HepG2 (cell line): ENCODE measurements at regions not wholly inside any gene's neighbourhood (a gene's known extent, or its start where the extent isn't known, plus 50 kb on each side); places are given as distances from the start of the nearest gene placed in this dataset.

Experiments used
- ATAC-seq: fragments of 200-7000 bp; cut with Tn5 transposase; 3 replicates; pipeline ENCODE4 v1.9.1; 2020; ENCODE audit warnings: mild to moderate bottlenecking, moderate library complexity
- BruUV-seq: library from RNA; stranded (reverse); fragments of 400-500 nt; replicated peaks from 2 replicates; lab custom pipeline; 2021; lab: Mats Ljungman, UMichigan
- CTCF ChIA-PET: fragments of 300-600 bp; formaldehyde crosslinking; extraction: SDS; loops from one replicate; lab custom pipeline; 2021; ENCODE audit warnings: low total read pairs, inconsistent platforms, low intra/inter-chr PET ratio; lab: Yijun Ruan, JAX
- POLR2A ChIA-PET: fragments of 350-600 bp; sonication (Branson Sonifier 250); formaldehyde crosslinking; loops from one replicate; lab custom pipeline; 2020; ENCODE audit warnings: antibody characterized with exemption, inconsistent platforms; lab: Yijun Ruan, JAX
- DNase-seq: peaks from one replicate; pipeline ENCODE4 v3.0.0-alpha.2; 2015; ENCODE audit warnings: low spot score
- FAIRE-seq: peaks from 3 replicates; lab custom pipeline; 2011; peaks lifted over from hg19 to GRCh38; lab: Jason Lieb, UNC
- H2AFZ ChIP-seq: one replicate; pipeline ENCODE4 v1.6.1; 2011; ENCODE audit warnings: low read length, inconsistent platforms
- H3K27ac ChIP-seq: fragments of 300-600 bp; 3 replicates; pipeline ENCODE4 v1.8.0; 2011; ENCODE audit warnings: mixed run types, mild to moderate bottlenecking, mixed read lengths, low read length, inconsistent platforms; ENCODE audit not compliant: insufficient read depth; ENCODE audit errors: extremely low read length
- H3K27me3 ChIP-seq, 2 experiments: fragments of 200-600 bp in 1 of 2; 2 replicates in 1 of 2; 3 replicates in 1 of 2; pipeline versions ENCODE4 v1.6.0 to v1.8.0; 2011; ENCODE audit warnings: low read length in 2 of 2, mild to moderate bottlenecking in 2 of 2, moderate library complexity in 2 of 2, inconsistent platforms in 1 of 2; ENCODE audit not compliant: insufficient read depth in 2 of 2, control insufficient read depth in 1 of 2
- H3K36me3 ChIP-seq, 2 experiments: fragments of 200-600 bp in 1 of 2; replicated peaks in 1 of 2; 2 replicates in 1 of 2; 3 replicates in 1 of 2; pipeline versions ENCODE4 v1.5.1 to v1.8.0; 2011; ENCODE audit warnings: low read length in 2 of 2, inconsistent platforms in 1 of 2; ENCODE audit not compliant: insufficient read depth in 2 of 2, control insufficient read depth in 1 of 2
- H3K4me1 ChIP-seq: 2 replicates; pipeline ENCODE4 v1.5.1; 2012; ENCODE audit warnings: low read length, inconsistent platforms; ENCODE audit not compliant: insufficient read depth
- H3K4me2 ChIP-seq: 2 replicates; pipeline ENCODE4 v1.6.0; 2011; ENCODE audit warnings: low read depth, low read length, inconsistent platforms
- H3K4me3 ChIP-seq, 3 experiments: fragments of 200-600 bp in 1 of 3; sonication (generic), shearing (Covaris generic) in 1 of 3; replicated peaks in 1 of 3; 2 replicates each; pipeline ENCODE4 v1.5.1; 2011 to 2016; ENCODE audit warnings: low read length in 3 of 3, inconsistent platforms in 2 of 3, low read depth in 2 of 3, mild to moderate bottlenecking in 2 of 3, control low read depth in 1 of 3, mixed read lengths in 1 of 3; ENCODE audit not compliant: insufficient read depth in 1 of 3
- H3K79me2 ChIP-seq: one replicate; pipeline ENCODE4 v1.6.1; 2011; ENCODE audit warnings: low read length, inconsistent platforms; ENCODE audit not compliant: insufficient read depth
- H3K9ac ChIP-seq: 2 replicates; pipeline ENCODE4 v1.6.0; 2011; ENCODE audit warnings: mild to moderate bottlenecking, low read depth, low read length, inconsistent platforms; ENCODE audit not compliant: insufficient read depth
- H3K9me3 ChIP-seq: 2 replicates; pipeline ENCODE4 v1.5.1; 2012; ENCODE audit warnings: mild to moderate bottlenecking, low read length
- H4K20me1 ChIP-seq: 2 replicates; pipeline ENCODE4 v1.6.0; 2011; ENCODE audit warnings: inconsistent platforms, mild to moderate bottlenecking, low read length, moderate library complexity; ENCODE audit not compliant: insufficient read depth
- AFF4 ChIP-seq: sonication (generic); formaldehyde crosslinking; IDR thresholded peaks from 2 replicates; pipeline ENCODE4 v1.4.0; 2020; ENCODE audit warnings: missing genetic modification reagents
- FOXA3 ChIP-seq: IDR thresholded peaks from 2 replicates; pipeline ENCODE4 v1.6.1; 2016; ENCODE audit warnings: missing genetic modification reagents, missing compliant biosample characterization
- NR1H2 ChIP-seq: sonication (generic); formaldehyde crosslinking; IDR thresholded peaks from 2 replicates; pipeline ENCODE4 v1.8.1; 2022; ENCODE audit warnings: low read depth, missing genetic modification reagents, borderline replicate concordance
- PAF1 ChIP-seq: IDR thresholded peaks from 2 replicates; pipeline ENCODE4 v1.6.1; 2016; ENCODE audit warnings: missing genetic modification reagents, missing compliant biosample characterization
- PRPF4 ChIP-seq: fragments of 200-400 bp; formaldehyde crosslinking; IDR thresholded peaks from 2 replicates; pipeline ENCODE4 v1.6.1; 2016; ENCODE audit warnings: low read length, low read depth; ENCODE audit not compliant: poor library complexity, severe bottlenecking
- RFXANK ChIP-seq: IDR thresholded peaks from 2 replicates; pipeline ENCODE4 v1.6.1; 2016
- SMAD1 ChIP-seq: sonication (generic); formaldehyde crosslinking; IDR thresholded peaks from 2 replicates; pipeline ENCODE4 v1.4.0; 2020; ENCODE audit warnings: missing genetic modification reagents, low read depth, mild to moderate bottlenecking, borderline replicate concordance
- TBX3 ChIP-seq: fragments of 450-650 bp; IDR thresholded peaks from 2 replicates; pipeline ENCODE4 v1.6.1; 2017; ENCODE audit warnings: antibody characterized with exemption, mild to moderate bottlenecking, inconsistent platforms, borderline replicate concordance
- ZBTB14 ChIP-seq: sonication (generic); formaldehyde crosslinking; IDR thresholded peaks from 2 replicates; pipeline ENCODE4 v1.4.0; 2020; ENCODE audit warnings: missing genetic modification reagents
- ZNF264 ChIP-seq: sonication (generic); formaldehyde crosslinking; IDR thresholded peaks from 2 replicates; pipeline ENCODE4 v1.4.0; 2020; ENCODE audit warnings: missing genetic modification reagents
- ZNF441 ChIP-seq: sonication (generic); formaldehyde crosslinking; IDR thresholded peaks from 2 replicates; pipeline ENCODE4 v1.7.0; 2021; ENCODE audit warnings: missing genetic modification reagents, borderline replicate concordance
- ZNF660 ChIP-seq: sonication (generic); formaldehyde crosslinking; IDR thresholded peaks from 2 replicates; pipeline ENCODE4 v1.5.1; 2020; ENCODE audit warnings: mild to moderate bottlenecking, low read depth, missing genetic modification reagents, borderline replicate concordance
- ZNF674 ChIP-seq: sonication (generic); formaldehyde crosslinking; IDR thresholded peaks from 2 replicates; pipeline ENCODE4 v1.5.0; 2020; ENCODE audit warnings: low read depth, mild to moderate bottlenecking, missing genetic modification reagents
- ZSCAN12 ChIP-seq: sonication (generic); formaldehyde crosslinking; IDR thresholded peaks from 2 replicates; pipeline ENCODE4 v1.9.0; 2021; ENCODE audit warnings: mild to moderate bottlenecking, missing genetic modification reagents
- WGBS: methylation state at CpG from one replicate; pipeline ENCODE4 v1.1.6; 2017; ENCODE audit warnings: low lambda C conversion rate; 5-methylcytosine and 5-hydroxymethylcytosine counted together
- in situ Hi-C: cut with HindIII; loops from 2 replicates; pipeline ENCODE4 v1.10.0; 2017; ENCODE audit warnings: low pct_unique_long_range_greater_than_20kb; ENCODE audit not compliant: extremely low pct_ligation_motif_present
- intact Hi-C: fragments of 100-400 bp; cut with micrococcal nuclease; formaldehyde crosslinking; loops from one replicate; pipeline ENCODE4 v1.10.0; 2022; ENCODE audit not compliant: unreplicated experiment
- TF ChIP-seq, protein P1 (sequence below): IDR thresholded peaks from 2 replicates; pipeline ENCODE4 v1.6.1; 2016

DNA sequence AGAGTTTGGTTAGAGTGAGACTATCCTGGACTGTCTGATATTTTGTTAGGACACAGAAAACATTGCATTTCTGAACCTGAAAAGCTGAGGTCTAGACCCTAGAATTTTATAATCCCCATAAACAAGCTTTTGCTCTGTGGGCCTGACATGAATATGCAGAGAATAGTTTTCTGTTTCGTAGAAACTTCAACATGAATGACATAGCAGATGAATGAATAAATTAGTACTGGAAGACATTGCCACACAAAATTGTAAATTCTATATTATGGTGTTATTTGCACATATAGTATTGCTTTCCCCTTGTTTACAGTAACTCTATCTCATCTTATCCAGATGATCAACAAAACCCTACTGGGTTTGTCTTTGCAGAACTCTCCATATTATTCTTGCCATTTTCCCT lies 54.9 kb upstream of the MAML3 start:
- Histone ChIP-seq H3K9me3 (no peaks in the 10 kb centered on the region), H3K79me2 (no peaks in the 10 kb centered on the region), H3K4me3 (no peak overlapping the region), H3K36me3 (no peaks in the 10 kb centered on the region), H3K27ac (no peak overlapping the region), H3K4me1 (no peaks in the 10 kb centered on the region), H3K27me3 (no peaks in the 10 kb centered on the region), H2AFZ (no peak overlapping the region), H4K20me1 (no peaks in the 10 kb centered on the region)
- DNase-seq (no peak), FAIRE-seq (no peak)
- intact Hi-C loops, result no loop called here
- whole genome bisulfite sequencing, result 6% methylated on average over 1 of the region's 1 CpG
- no TSS peak for BruUV-seq
- no peak for TF ChIP-seq FOXA3
- TF ChIP-seq RFXANK (CRISPR knock-in tag), result no peak
- TF ChIP-seq ZNF264, result no peak
- TF ChIP-seq PRPF4, result no peak
- no peak for TF ChIP-seq PAF1
- no peak for TF ChIP-seq ZNF660 (CRISPR knock-in tag)
- TF ChIP-seq ZNF441, result no peak
- no peak for TF ChIP-seq TBX3
- no peak for TF ChIP-seq ZNF674
- no peak for TF ChIP-seq NR1H2 (CRISPR knock-in tag)
- no peak for TF ChIP-seq ZBTB14 (CRISPR knock-in tag)
- TF ChIP-seq ZSCAN12, result no peak
- TF ChIP-seq, protein P1, sequence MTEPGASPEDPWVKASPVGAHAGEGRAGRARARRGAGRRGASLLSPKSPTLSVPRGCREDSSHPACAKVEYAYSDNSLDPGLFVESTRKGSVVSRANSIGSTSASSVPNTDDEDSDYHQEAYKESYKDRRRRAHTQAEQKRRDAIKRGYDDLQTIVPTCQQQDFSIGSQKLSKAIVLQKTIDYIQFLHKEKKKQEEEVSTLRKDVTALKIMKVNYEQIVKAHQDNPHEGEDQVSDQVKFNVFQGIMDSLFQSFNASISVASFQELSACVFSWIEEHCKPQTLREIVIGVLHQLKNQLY, result no peak
- no peak for TF ChIP-seq AFF4 (CRISPR knock-in tag)
- TF ChIP-seq SMAD1 (CRISPR knock-in tag), result no peak
- TF ChIP-seq, all 625 proteins: peak for 0
- Histone ChIP-seq H3K4me2 (no peak overlapping the region), H3K9ac (no peak overlapping the region)
- no peak for ATAC-seq
- ChIA-PET CTCF (no interaction called here), POLR2A (no interaction called here)
- in situ Hi-C loops, result no loop called here
